ENCODE measurements at regions not wholly inside any gene's neighbourhood (a gene's known extent, or its start where the extent isn't known, plus 50 kb on each side); places are given as distances from the start of the nearest gene placed in this dataset.

GRCh38 chr2:78925258-78925657, 100.2 kb upstream of the REG3G start:
- H3K79me2 ChIP-seq (ENCODE audit: insufficient read depth, low read length) = no peaks in the 10 kb centered on the region
- no peak overlapping the region for H3K18ac ChIP-seq (ENCODE audit: insufficient read length, low read depth, low read length)
- no peak overlapping the region for H2AFZ ChIP-seq (ENCODE audit: low read length)
- H3K27me3 Mint-ChIP-seq (ENCODE audit: low read depth) = no peaks in the 10 kb centered on the region
- no peaks in the 10 kb centered on the region for H4K20me1 ChIP-seq (ENCODE audit: control insufficient read depth, insufficient read depth, insufficient read length)
- no peak overlapping the region for H2BK12ac ChIP-seq (ENCODE audit: insufficient read length, low read depth, low read length)
- H3K4me1 Mint-ChIP-seq = no peaks in the 10 kb centered on the region; a peak in 1 of 4 replicates
- H3K9ac ChIP-seq (ENCODE audit: extremely low read depth, insufficient read length, low read length) = no peak overlapping the region
- H3K23ac ChIP-seq (ENCODE audit: insufficient read length, low read depth, low read length) = no peak overlapping the region
- no peaks in the 10 kb centered on the region for H3K9me3 Mint-ChIP-seq
- no peaks in the 10 kb centered on the region for H3K9me3 ChIP-seq (ENCODE audit: control insufficient read depth, low read depth, low read length)
- no peak overlapping the region for H3K27ac ChIP-seq (ENCODE audit: insufficient read length, low read depth, low read length)
- no peak overlapping the region for H2BK5ac ChIP-seq (ENCODE audit: insufficient read length, low read length)
- H3K4me2 ChIP-seq (ENCODE audit: insufficient read depth, insufficient read length, low read length) = no peak overlapping the region
- H3K27me3 ChIP-seq (ENCODE audit: insufficient read depth, low read length) = no peaks in the 10 kb centered on the region
- H2BK15ac ChIP-seq (ENCODE audit: low read depth, low read length) = no peak overlapping the region
- no CpG with 5 or more reads among the region's 2 CpGs for WGBS (ENCODE audit: extremely low coverage, insufficient read length, low lambda C conversion rate)
- no peak overlapping the region for H3K27ac Mint-ChIP-seq
- no peak overlapping the region for H2BK20ac ChIP-seq (ENCODE audit: low read depth, low read length, poor library complexity, severe bottlenecking)
- no peak overlapping the region for H2AK5ac ChIP-seq (ENCODE audit: insufficient read length, low read length)
- no peaks in the 10 kb centered on the region for H3K36me3 Mint-ChIP-seq (ENCODE audit: insufficient read depth in 1 of 3, low read depth in 3 of 3)
- no peak for TF ChIP-seq CTCF (conservative IDR thresholded peaks at IDR 0.05)
- DNase-seq = no peak
- no peak overlapping the region for H3K4me3 Mint-ChIP-seq
- H4K8ac ChIP-seq (replicated peaks; ENCODE audit: insufficient read length, low read depth, low read length) = no peak overlapping the region
- no peak overlapping the region for H4K5ac ChIP-seq (ENCODE audit: insufficient read length, low read depth, low read length)
- H3K79me1 ChIP-seq (ENCODE audit: insufficient read depth, low read depth, low read length, poor library complexity, severe bottlenecking) = no peaks in the 10 kb centered on the region
- no peaks in the 10 kb centered on the region for H3K23me2 ChIP-seq (ENCODE audit: insufficient read length, low read depth, low read length, poor library complexity, severe bottlenecking)
- H3K14ac ChIP-seq (ENCODE audit: insufficient read depth, low read length) = no peak overlapping the region
- H4K91ac ChIP-seq (ENCODE audit: insufficient read length, low read depth, low read length) = no peak overlapping the region
- H2BK120ac ChIP-seq (ENCODE audit: low read depth, low read length, poor library complexity, severe bottlenecking) = no peak overlapping the region
- no peak overlapping the region for H3T11ph ChIP-seq (ENCODE audit: low read length)
- no peak overlapping the region for H3K56ac ChIP-seq (ENCODE audit: insufficient read length, low read depth, low read length)
- no peaks in the 10 kb centered on the region for H3K4me1 ChIP-seq (ENCODE audit: insufficient read depth, low read length)
- no peak overlapping the region for H3K4ac ChIP-seq (ENCODE audit: low read depth, low read length)

Data from H9 (cell line).